ENCODE measurements at regions not wholly inside any gene's neighbourhood (a gene's known extent, or its start where the extent isn't known, plus 50 kb on each side); places are given as distances from the start of the nearest gene placed in this dataset.

DNA sequence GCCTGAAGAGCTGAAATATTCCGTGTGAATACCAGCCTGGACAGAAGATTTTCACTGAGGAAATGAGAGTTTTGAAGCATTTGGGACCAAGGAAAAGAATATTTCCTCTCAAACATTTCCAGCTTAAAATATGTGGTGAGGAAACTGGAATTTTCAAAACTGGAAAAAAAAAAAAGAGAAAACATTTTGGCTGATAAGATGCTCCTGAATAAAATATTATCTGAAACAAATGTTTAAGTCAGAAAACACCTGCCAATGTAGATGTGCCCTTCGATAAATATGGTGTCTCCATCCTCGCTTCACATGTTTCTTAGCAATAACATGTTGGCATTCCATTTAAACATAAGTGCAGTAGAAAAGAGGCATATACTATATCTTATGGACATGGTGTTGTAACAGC is 567.0 kb downstream of the PRKD1 start:
- Histone ChIP-seq H3K18ac (ENCODE audit: insufficient read length, low read depth, low read length) (no peak overlapping the region), H4K20me1 (ENCODE audit: control insufficient read depth, insufficient read depth, insufficient read length) (no peaks in the 10 kb centered on the region), H3K4ac (ENCODE audit: low read depth, low read length) (no peak overlapping the region), H4K91ac (ENCODE audit: insufficient read length, low read depth, low read length) (no peak overlapping the region), H4K5ac (ENCODE audit: insufficient read length, low read depth, low read length) (no peak overlapping the region), H3T11ph (ENCODE audit: low read length) (no peak overlapping the region), H2BK20ac (ENCODE audit: low read depth, low read length, poor library complexity, severe bottlenecking) (no peak overlapping the region), H3K9me3 (ENCODE audit: control insufficient read depth, low read depth, low read length) (no peaks in the 10 kb centered on the region), H4K8ac (replicated peaks; ENCODE audit: insufficient read length, low read depth, low read length) (no peak overlapping the region), H3K79me1 (ENCODE audit: insufficient read depth, low read depth, low read length, poor library complexity, severe bottlenecking) (no peaks in the 10 kb centered on the region), H3K27me3 (ENCODE audit: insufficient read depth, low read length) (no peaks in the 10 kb centered on the region), H3K56ac (ENCODE audit: insufficient read length, low read depth, low read length) (no peak overlapping the region), H3K23ac (ENCODE audit: insufficient read length, low read depth, low read length) (no peak overlapping the region), H2BK15ac (ENCODE audit: low read depth, low read length) (no peak overlapping the region), H2BK12ac (ENCODE audit: insufficient read length, low read depth, low read length) (no peak overlapping the region), H3K9ac (ENCODE audit: extremely low read depth, insufficient read length, low read length) (no peak overlapping the region), H2AFZ (ENCODE audit: low read length) (no peak overlapping the region), H2BK120ac (ENCODE audit: low read depth, low read length, poor library complexity, severe bottlenecking) (no peak overlapping the region), H2BK5ac (ENCODE audit: insufficient read length, low read length) (no peak overlapping the region), H3K79me2 (ENCODE audit: insufficient read depth, low read length) (no peaks in the 10 kb centered on the region), H3K14ac (ENCODE audit: insufficient read depth, low read length) (no peak overlapping the region), H2AK5ac (ENCODE audit: insufficient read length, low read length) (no peak overlapping the region), H3K27ac (ENCODE audit: insufficient read length, low read depth, low read length) (no peak overlapping the region), H3K23me2 (ENCODE audit: insufficient read length, low read depth, low read length, poor library complexity, severe bottlenecking) (no peaks in the 10 kb centered on the region), H3K4me2 (ENCODE audit: insufficient read depth, insufficient read length, low read length) (no peak overlapping the region), H3K4me1 (ENCODE audit: insufficient read depth, low read length) (no peaks in the 10 kb centered on the region)
- no peaks in the 10 kb centered on the region for H3K4me1 Mint-ChIP-seq
- peaks cover 2% of the 10 kb centered on the region; the same call in 1 of the 2 replicates for H3K27me3 Mint-ChIP-seq (ENCODE audit: low read depth)
- no peak overlapping the region for H3K27ac Mint-ChIP-seq
- TF ChIP-seq, protein P1, sequence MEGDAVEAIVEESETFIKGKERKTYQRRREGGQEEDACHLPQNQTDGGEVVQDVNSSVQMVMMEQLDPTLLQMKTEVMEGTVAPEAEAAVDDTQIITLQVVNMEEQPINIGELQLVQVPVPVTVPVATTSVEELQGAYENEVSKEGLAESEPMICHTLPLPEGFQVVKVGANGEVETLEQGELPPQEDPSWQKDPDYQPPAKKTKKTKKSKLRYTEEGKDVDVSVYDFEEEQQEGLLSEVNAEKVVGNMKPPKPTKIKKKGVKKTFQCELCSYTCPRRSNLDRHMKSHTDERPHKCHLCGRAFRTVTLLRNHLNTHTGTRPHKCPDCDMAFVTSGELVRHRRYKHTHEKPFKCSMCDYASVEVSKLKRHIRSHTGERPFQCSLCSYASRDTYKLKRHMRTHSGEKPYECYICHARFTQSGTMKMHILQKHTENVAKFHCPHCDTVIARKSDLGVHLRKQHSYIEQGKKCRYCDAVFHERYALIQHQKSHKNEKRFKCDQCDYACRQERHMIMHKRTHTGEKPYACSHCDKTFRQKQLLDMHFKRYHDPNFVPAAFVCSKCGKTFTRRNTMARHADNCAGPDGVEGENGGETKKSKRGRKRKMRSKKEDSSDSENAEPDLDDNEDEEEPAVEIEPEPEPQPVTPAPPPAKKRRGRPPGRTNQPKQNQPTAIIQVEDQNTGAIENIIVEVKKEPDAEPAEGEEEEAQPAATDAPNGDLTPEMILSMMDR (conservative IDR thresholded peaks at IDR 0.05): no peak
- WGBS (ENCODE audit: extremely low coverage, insufficient read length, low lambda C conversion rate): no CpG with 5 or more reads among the region's 3 CpGs
- DNase-seq: no peak
- no peaks in the 10 kb centered on the region for H3K9me3 Mint-ChIP-seq
- no peak overlapping the region for H3K4me3 Mint-ChIP-seq
- H3K36me3 Mint-ChIP-seq (ENCODE audit: insufficient read depth in 1 of 3, low read depth in 3 of 3): peaks cover 0 to 14% (median 0%) of the 10 kb centered on the region in 3 experiments; a peak in 2 of 7 replicates

All from H9 (cell line).